Femur (tissue), 1 donor: ENCODE measurements at regions not wholly inside any gene's neighbourhood (a gene's known extent, or its start where the extent isn't known, plus 50 kb on each side); places are given as distances from the start of the nearest gene placed in this dataset.

Source experiments
- DNase-seq: peaks from one replicate; pipeline ENCODE4 v3.0.0-alpha.2; 2017

DNA sequence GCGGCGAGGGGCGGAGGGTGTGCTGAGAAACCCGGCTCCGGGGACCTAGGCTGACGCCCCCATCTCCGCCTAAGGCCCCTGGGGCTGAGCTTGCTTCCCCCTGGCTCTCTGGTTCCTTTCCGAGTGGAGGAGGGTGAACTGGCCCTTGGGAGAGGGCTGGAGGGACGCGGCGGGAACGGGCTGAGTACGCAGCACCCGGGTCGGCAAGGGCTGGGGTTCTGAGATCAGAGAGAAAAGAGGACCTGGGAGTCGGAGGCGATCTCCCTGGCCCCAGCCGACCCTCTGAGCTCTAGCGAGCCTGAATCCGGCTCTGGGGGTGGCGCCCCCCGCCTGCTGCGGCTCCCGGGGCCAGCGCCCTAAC is 270.8 kb downstream of the FOXD2 start:
- no peak for DNase-seq

DNA sequence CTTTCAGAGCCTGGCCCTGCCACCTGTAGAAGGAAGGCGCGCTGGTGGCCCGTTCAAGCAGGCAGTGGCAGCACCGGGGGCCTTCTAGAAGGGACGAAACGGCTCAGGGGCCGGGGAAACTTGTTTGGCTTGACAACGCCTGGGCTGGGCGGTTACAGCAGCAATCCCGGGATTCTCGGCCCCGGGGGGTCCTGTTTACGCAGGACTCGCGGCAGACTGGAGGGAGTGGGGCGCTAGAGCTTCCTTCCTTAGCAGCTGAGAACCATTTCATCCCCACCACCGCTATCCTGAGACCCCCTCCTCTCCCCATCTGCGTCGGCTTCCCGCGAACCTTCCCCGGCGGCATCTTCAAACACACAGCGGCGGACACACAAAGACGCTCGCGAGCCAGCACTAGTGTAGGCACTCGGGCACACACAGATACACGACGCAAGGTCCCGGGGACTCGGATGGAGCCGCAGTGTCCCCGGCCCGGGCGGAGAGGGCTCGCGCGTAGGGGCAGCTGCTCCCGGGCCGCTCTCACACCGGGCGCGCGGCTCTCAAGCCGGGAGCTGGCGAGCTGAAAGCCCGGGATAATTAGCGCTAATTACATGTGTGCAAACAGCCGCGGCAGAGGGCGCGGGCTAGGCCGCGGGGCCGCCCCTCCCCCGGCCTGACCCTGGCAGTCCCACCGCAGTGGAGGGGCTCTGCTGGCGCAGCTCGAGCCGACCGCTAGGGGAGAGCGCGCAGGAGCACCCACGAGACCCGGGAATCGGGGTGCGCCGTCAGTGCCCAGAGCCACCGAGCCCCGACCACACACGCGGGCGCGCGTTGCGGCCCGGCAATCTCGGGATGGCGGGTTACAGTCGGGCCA is 271.4 kb downstream of the FOXD2 start:
- DNase-seq, result no peak

DNA sequence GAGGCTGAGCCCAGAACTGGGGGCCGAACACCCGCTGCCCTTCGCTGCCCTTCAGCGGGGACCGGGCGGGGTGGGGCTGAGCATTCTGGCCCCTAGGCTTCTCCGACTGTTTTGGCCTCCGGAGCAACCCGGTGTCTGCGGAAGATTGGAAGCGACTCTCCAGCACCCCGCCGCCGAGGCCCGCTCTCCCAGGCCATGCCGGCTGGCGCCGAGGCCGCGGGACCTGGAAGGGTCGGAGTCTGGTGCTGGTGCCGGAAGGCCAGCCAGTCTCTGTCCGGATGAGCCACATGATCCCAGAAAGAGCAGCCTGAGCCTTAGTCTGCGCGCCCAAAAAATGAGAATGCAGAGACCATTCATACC is 272.0 kb downstream of the FOXD2 start:
- DNase-seq, result no peak

DNA sequence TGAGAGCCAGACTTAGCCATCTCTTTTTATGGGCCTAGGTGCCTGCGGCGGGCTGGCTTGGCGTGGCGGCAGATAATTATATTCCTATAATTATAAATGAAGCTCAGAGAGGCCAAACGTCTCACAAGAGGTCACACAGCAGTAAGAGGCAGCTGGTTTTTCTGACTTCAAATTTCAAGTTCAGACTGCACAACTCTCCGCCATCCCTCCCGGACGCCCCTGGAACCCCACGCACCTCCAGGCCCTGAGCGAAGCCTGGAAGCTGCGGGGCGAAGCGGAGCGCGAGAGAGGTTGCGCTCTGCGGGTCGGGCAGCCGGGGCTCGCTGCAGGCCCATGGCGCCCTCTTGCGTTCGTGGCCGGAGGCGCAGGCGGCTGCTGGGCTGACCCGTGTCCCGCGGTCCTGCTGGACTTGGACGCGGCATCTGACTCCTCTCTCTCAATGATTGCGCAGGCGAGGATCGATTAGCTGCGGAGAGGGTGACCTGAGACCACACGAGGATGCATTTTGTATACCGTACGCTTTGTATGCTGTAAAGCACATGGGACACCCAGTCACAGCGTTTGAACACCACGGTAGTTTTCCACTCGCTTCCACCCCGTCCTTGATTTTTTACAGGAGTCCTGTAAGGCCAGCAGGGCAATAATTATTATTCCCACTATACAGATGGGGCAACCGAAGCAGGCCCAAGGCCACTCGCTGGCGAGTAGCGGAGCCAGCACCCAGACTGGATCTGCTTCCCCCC is 272.7 kb downstream of the FOXD2 start:
- DNase-seq, result peak; percentile 83
